PC-9 (cell line): ENCODE measurements at regions not wholly inside any gene's neighbourhood (a gene's known extent, or its start where the extent isn't known, plus 50 kb on each side); places are given as distances from the start of the nearest gene placed in this dataset.

ENCODE experiments used
- BruUV-seq: library from RNA; stranded (reverse); fragments of 400-500 nt; replicated peaks from 2 replicates; lab custom pipeline; 2021; lab: Mats Ljungman, UMichigan
- CTCF ChIA-PET: fragments of 300-600 bp; sonication (Branson Sonifier 250); formaldehyde crosslinking; loops from one replicate; lab custom pipeline; 2022; ENCODE audit warnings: antibody characterized with exemption; lab: Charles Lee
- POLR2A ChIA-PET: fragments of 300-600 bp; sonication (Branson Sonifier 250); formaldehyde crosslinking; loops from one replicate; lab custom pipeline; 2022; ENCODE audit warnings: antibody characterized with exemption; ENCODE audit not compliant: unreplicated experiment; lab: Charles Lee
- DNase-seq, 2 experiments: peaks; one replicate each; pipeline versions ENCODE4 v3.0.0 to v3.0.0-alpha.2; 2015 to 2022; ENCODE audit warnings: mixed read lengths in 1 of 2
- H2AFZ ChIP-seq: fragments of 200-600 bp; sonication (generic); 2 replicates; pipeline ENCODE4 v1.8.1; 2017; ENCODE audit warnings: antibody characterized with exemption
- H3F3A ChIP-seq: fragments of 200-600 bp; sonication (generic); 2 replicates; pipeline ENCODE4 v1.8.1; 2017; ENCODE audit warnings: antibody characterized with exemption, mild to moderate bottlenecking, low read depth; ENCODE audit not compliant: insufficient read depth
- H3K27ac ChIP-seq: fragments of 200-600 bp; sonication (generic); 2 replicates; pipeline ENCODE4 v1.6.1; 2016; ENCODE audit warnings: mixed run types
- H3K27me3 ChIP-seq: fragments of 200-600 bp; sonication (generic); 2 replicates; pipeline ENCODE4 v1.6.1; 2016; ENCODE audit warnings: low read depth, mixed run types; ENCODE audit not compliant: insufficient read depth
- H3K36me3 ChIP-seq: fragments of 200-600 bp; sonication (generic); 2 replicates; pipeline ENCODE4 v1.6.1; 2016; ENCODE audit warnings: low read depth, mixed run types
- H3K4me1 ChIP-seq: fragments of 200-600 bp; sonication (generic); replicated peaks from 2 replicates; pipeline ENCODE4 v1.6.1; 2016; ENCODE audit warnings: mixed run types; ENCODE audit not compliant: insufficient read depth
- H3K4me2 ChIP-seq: fragments of 200-600 bp; sonication (generic); 2 replicates; pipeline ENCODE4 v1.6.1; 2017; ENCODE audit warnings: mixed run types
- H3K4me3 ChIP-seq: fragments of 200-600 bp; sonication (generic); 2 replicates; pipeline ENCODE4 v1.6.1; 2016; ENCODE audit warnings: mixed run types
- H3K79me2 ChIP-seq: fragments of 200-600 bp; sonication (generic); 2 replicates; pipeline ENCODE4 v1.6.1; 2017; ENCODE audit warnings: low read depth, mixed run types
- H3K9me2 ChIP-seq: fragments of 200-600 bp; sonication (generic); 2 replicates; pipeline ENCODE4 v1.8.1; 2017; ENCODE audit warnings: mild to moderate bottlenecking; ENCODE audit not compliant: insufficient read depth
- H3K9me3 ChIP-seq: fragments of 200-600 bp; sonication (generic); 2 replicates; pipeline ENCODE4 v1.8.1; 2016; ENCODE audit warnings: low read depth; ENCODE audit not compliant: insufficient read depth
- H4K20me1 ChIP-seq: fragments of 200-600 bp; sonication (generic); 2 replicates; pipeline ENCODE4 v1.8.1; 2017; ENCODE audit not compliant: insufficient read depth
- CTCF ChIP-seq: fragments of 200-600 bp; sonication (generic); conservative IDR thresholded peaks from 2 replicates; pipeline ENCODE4 v1.6.1; 2017; ENCODE audit warnings: mixed run types, antibody characterized with exemption, mild to moderate bottlenecking, moderate library complexity
- EZH2 ChIP-seq: fragments of 200-600 bp; sonication (generic); IDR thresholded peaks from 2 replicates; pipeline ENCODE4 v1.8.0; 2017; ENCODE audit warnings: antibody characterized with exemption, low read depth
- intact Hi-C: fragments of 100-400 bp; cut with micrococcal nuclease; formaldehyde crosslinking; loops from one replicate; pipeline ENCODE4 v1.10.0; 2022; ENCODE audit not compliant: unreplicated experiment

GRCh38 chr3:74897006-74897405 lies 282.5 kb upstream of the CNTN3 start:
- intact Hi-C loops = no loop called here
- TF ChIP-seq CTCF = peak; percentile 38; the same call in 1 of the 2 replicates
- TF ChIP-seq EZH2 = no peak
- POLR2A ChIA-PET = no interaction called here

GRCh38 chr3:74891312-74891711 lies 276.9 kb upstream of the CNTN3 start:
- CTCF ChIA-PET = no interaction called here

More at GRCh38 chr3:74897006-74897405, 282.5 kb upstream of the CNTN3 start:
- no peaks in the 10 kb centered on the region for H3K36me3 ChIP-seq
- no peak for DNase-seq
- H3K9me2 ChIP-seq = no peaks in the 10 kb centered on the region
- no peak overlapping the region for H3K4me2 ChIP-seq
- no peaks in the 10 kb centered on the region for H3K9me3 ChIP-seq
- H4K20me1 ChIP-seq = no peaks in the 10 kb centered on the region
- no TSS peak for BruUV-seq
- no peaks in the 10 kb centered on the region for H3K4me1 ChIP-seq
- H3F3A ChIP-seq = no peaks in the 10 kb centered on the region
- H3K4me3 ChIP-seq = no peak overlapping the region
- no peak overlapping the region for H2AFZ ChIP-seq
- no peaks in the 10 kb centered on the region for H3K27me3 ChIP-seq
- no peak overlapping the region for H3K27ac ChIP-seq
- no peaks in the 10 kb centered on the region for H3K79me2 ChIP-seq
- CTCF ChIA-PET = no interaction called here

GRCh38 chr3:74883690-74884089 lies 269.2 kb upstream of the CNTN3 start:
- H3K36me3 ChIP-seq = no peaks in the 10 kb centered on the region
- H4K20me1 ChIP-seq = no peaks in the 10 kb centered on the region
- H3K79me2 ChIP-seq = no peaks in the 10 kb centered on the region
- no peaks in the 10 kb centered on the region for H3F3A ChIP-seq
- no peak overlapping the region for H2AFZ ChIP-seq
- H3K27ac ChIP-seq = no peak overlapping the region
- no peak overlapping the region for H3K4me3 ChIP-seq
- H3K9me3 ChIP-seq = no peaks in the 10 kb centered on the region; the same call in 1 of the 2 replicates
- no peaks in the 10 kb centered on the region for H3K4me1 ChIP-seq
- intact Hi-C loops = no loop called here
- H3K4me2 ChIP-seq = no peak overlapping the region
- TF ChIP-seq CTCF (no peak; the same call in 1 of the 2 replicates), EZH2 (no peak)
- ChIA-PET POLR2A (no interaction called here), CTCF (no interaction called here)
- BruUV-seq = no TSS peak
- DNase-seq = no peak
- H3K27me3 ChIP-seq = no peaks in the 10 kb centered on the region
- no peaks in the 10 kb centered on the region for H3K9me2 ChIP-seq

More at GRCh38 chr3:74891312-74891711, 276.9 kb upstream of the CNTN3 start:
- Histone ChIP-seq H3K4me3 (no peak overlapping the region), H4K20me1 (no peaks in the 10 kb centered on the region), H3K9me2 (no peaks in the 10 kb centered on the region), H3K4me1 (no peaks in the 10 kb centered on the region), H3K9me3 (no peaks in the 10 kb centered on the region; the same call in 1 of the 2 replicates), H3K36me3 (no peaks in the 10 kb centered on the region), H2AFZ (0 out of 2 replicates have a peak overlapping the region, but pooled peaks have one; percentile 43), H3K79me2 (no peaks in the 10 kb centered on the region), H3F3A (no peaks in the 10 kb centered on the region), H3K4me2 (no peak overlapping the region), H3K27me3 (no peaks in the 10 kb centered on the region), H3K27ac (no peak overlapping the region)
- intact Hi-C loops = no loop called here
- no TSS peak for BruUV-seq
- POLR2A ChIA-PET = no interaction called here
- DNase-seq = no peak
- TF ChIP-seq EZH2 = no peak
- TF ChIP-seq CTCF = no peak
